Ishikawa (cell line): ENCODE measurements at regions not wholly inside any gene's neighbourhood (a gene's known extent, or its start where the extent isn't known, plus 50 kb on each side); places are given as distances from the start of the nearest gene placed in this dataset.

Source experiments
- CEBPB ChIP-seq: IDR thresholded peaks from 2 replicates; pipeline ENCODE4 v1.6.1; 2012
- CREB1 ChIP-seq: IDR thresholded peaks from 2 replicates; pipeline ENCODE4 v1.6.1; 2012; ENCODE audit warnings: low read depth
- EGR1 ChIP-seq: IDR thresholded peaks from 2 replicates; pipeline ENCODE4 v1.6.1; 2012
- EP300 ChIP-seq: IDR thresholded peaks from 2 replicates; pipeline ENCODE4 v1.6.1; 2012; ENCODE audit warnings: borderline replicate concordance
- FOXM1 ChIP-seq: IDR thresholded peaks from 2 replicates; pipeline ENCODE4 v1.6.1; 2012; ENCODE audit warnings: low read depth, borderline replicate concordance
- NFIC ChIP-seq: IDR thresholded peaks from 2 replicates; pipeline ENCODE4 v1.6.1; 2012
- RAD21 ChIP-seq: IDR thresholded peaks from 2 replicates; pipeline ENCODE4 v1.6.1; 2012; ENCODE audit warnings: low read depth
- REST ChIP-seq: IDR thresholded peaks from 2 replicates; pipeline ENCODE4 v1.6.1; 2012; ENCODE audit warnings: low read depth, mild to moderate bottlenecking
- TAF1 ChIP-seq: IDR thresholded peaks from 2 replicates; pipeline ENCODE4 v1.6.1; 2012; ENCODE audit warnings: low read depth, mild to moderate bottlenecking
- TCF12 ChIP-seq: IDR thresholded peaks from 2 replicates; pipeline ENCODE4 v1.6.1; 2012; ENCODE audit warnings: low read depth
- TEAD4 ChIP-seq: IDR thresholded peaks from 2 replicates; pipeline ENCODE4 v1.6.1; 2012
- YY1 ChIP-seq: IDR thresholded peaks from 2 replicates; pipeline ENCODE4 v1.6.1; 2012; ENCODE audit warnings: low read depth
- TF ChIP-seq, protein P1 (sequence below): IDR thresholded peaks from 2 replicates; pipeline ENCODE4 v1.6.1; 2012

GRCh38 chr2:76274160-76274559, 563.4 kb upstream of the GCFC2 start:
- TF ChIP-seq RAD21 = no peak
- no peak for TF ChIP-seq YY1
- no peak for TF ChIP-seq CREB1
- TF ChIP-seq EP300 = no peak
- TF ChIP-seq TAF1 = no peak
- TF ChIP-seq, protein P1, sequence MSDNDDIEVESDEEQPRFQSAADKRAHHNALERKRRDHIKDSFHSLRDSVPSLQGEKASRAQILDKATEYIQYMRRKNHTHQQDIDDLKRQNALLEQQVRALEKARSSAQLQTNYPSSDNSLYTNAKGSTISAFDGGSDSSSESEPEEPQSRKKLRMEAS = no peak
- no peak for TF ChIP-seq REST
- TF ChIP-seq CEBPB = no peak
- TF ChIP-seq NFIC = no peak
- TF ChIP-seq FOXM1 = no peak
- no peak for TF ChIP-seq EGR1
- TF ChIP-seq TCF12 = no peak
- no peak for TF ChIP-seq TEAD4
